ENCODE measurements at regions not wholly inside any gene's neighbourhood (a gene's known extent, or its start where the extent isn't known, plus 50 kb on each side); places are given as distances from the start of the nearest gene placed in this dataset.

GRCh38 chr4:54959651-54960116 lies 165.7 kb downstream of the KDR start:
- H3K9ac ChIP-seq (ENCODE audit: low read length): no peak overlapping the region
- no peaks in the 10 kb centered on the region for H3K27me3 ChIP-seq (ENCODE audit: insufficient read depth, low read length)
- TF ChIP-seq CBX3 (IDR thresholded peaks at IDR 0.05; ENCODE audit: low read depth): no peak
- TF ChIP-seq FOSL1 (IDR thresholded peaks at IDR 0.05; ENCODE audit: low read depth): no peak
- no peak for TF ChIP-seq EZH2 (IDR thresholded peaks at IDR 0.05)
- no peak for TF ChIP-seq ELF1 (IDR thresholded peaks at IDR 0.05; ENCODE audit: borderline replicate concordance, low read depth)
- no peaks in the 10 kb centered on the region for H4K20me1 ChIP-seq (ENCODE audit: insufficient read depth)
- H3K9me3 ChIP-seq (ENCODE audit: control insufficient read depth in 1 of 2, insufficient read depth in 1 of 2, low read depth in 1 of 2, low read length in 2 of 2): no peaks in the 10 kb centered on the region
- no peak overlapping the region for H3K4me3 ChIP-seq (replicated peaks in 1 of 2; ENCODE audit: low read depth in 1 of 2, low read length in 2 of 2)
- ChIA-PET POLR2A (no interaction called here), RAD21 (ENCODE audit: low non-redundant PET in 1 of 2, low total read pairs in 2 of 2, uncharacterized antibody in 2 of 2, unreplicated experiment in 2 of 2) (no interaction called here), CTCF (interaction anchor here (0.6 to 3.0 kb wide), 2 partner anchors 28 to 277 kb away, joined by 3 to 17 read pairs; no protein-coding TSS in a partner anchor)
- H2AFZ ChIP-seq (ENCODE audit: low read depth, low read length, poor library complexity, severe bottlenecking): no peak overlapping the region
- no peaks in the 10 kb centered on the region for H3K36me3 ChIP-seq (ENCODE audit: control insufficient read depth in 1 of 2, insufficient read depth in 2 of 2, low read length in 2 of 2)
- no peaks in the 10 kb centered on the region for H3K79me2 ChIP-seq (ENCODE audit: insufficient read depth, low read length)
- no peak overlapping the region for H3K4me2 ChIP-seq (ENCODE audit: low read length)
- no peak for DNase-seq (ENCODE audit: low read depth, low spot score)
- no peak overlapping the region for H3K27ac ChIP-seq (ENCODE audit: low read depth, low read length)
- H3K4me1 ChIP-seq (ENCODE audit: control insufficient read depth in 1 of 2, insufficient read depth in 2 of 2, low read length in 2 of 2): no peaks in the 10 kb centered on the region
- ATAC-seq: no peak
- no TSS peak for BruUV-seq (replicated peaks)
- no peaks in the 10 kb centered on the region for H3K9me2 ChIP-seq (ENCODE audit: insufficient read depth)
- intact Hi-C loops (cut with micrococcal nuclease): no loop called here

GRCh38 chr4:54959131-54959530 lies 166.3 kb downstream of the KDR start:
- POLR2A ChIA-PET: no interaction called here
- BruUV-seq (replicated peaks): no TSS peak
- Histone ChIP-seq H3K9ac (ENCODE audit: low read length) (no peak overlapping the region), H2AFZ (ENCODE audit: low read depth, low read length, poor library complexity, severe bottlenecking) (no peak overlapping the region), H3K4me3 (replicated peaks in 1 of 2; ENCODE audit: low read depth in 1 of 2, low read length in 2 of 2) (no peak overlapping the region), H3K36me3 (ENCODE audit: control insufficient read depth in 1 of 2, insufficient read depth in 2 of 2, low read length in 2 of 2) (no peaks in the 10 kb centered on the region), H3K9me2 (ENCODE audit: insufficient read depth) (no peaks in the 10 kb centered on the region), H3K27ac (ENCODE audit: low read depth, low read length) (no peak overlapping the region), H4K20me1 (ENCODE audit: insufficient read depth) (no peaks in the 10 kb centered on the region), H3K4me1 (ENCODE audit: control insufficient read depth in 1 of 2, insufficient read depth in 2 of 2, low read length in 2 of 2) (no peaks in the 10 kb centered on the region), H3K27me3 (ENCODE audit: insufficient read depth, low read length) (no peaks in the 10 kb centered on the region), H3K9me3 (ENCODE audit: control insufficient read depth in 1 of 2, insufficient read depth in 1 of 2, low read depth in 1 of 2, low read length in 2 of 2) (no peaks in the 10 kb centered on the region), H3K4me2 (ENCODE audit: low read length) (no peak overlapping the region), H3K79me2 (ENCODE audit: insufficient read depth, low read length) (no peaks in the 10 kb centered on the region)
- intact Hi-C loops (cut with micrococcal nuclease): no loop called here
- DNase-seq (ENCODE audit: low read depth, low spot score) (no peak), ATAC-seq (no peak)
- no peak for TF ChIP-seq CEBPB (IDR thresholded peaks at IDR 0.05; ENCODE audit: low read depth)
- no peak for TF ChIP-seq ELF1 (IDR thresholded peaks at IDR 0.05; ENCODE audit: borderline replicate concordance, low read depth)
- no peak for TF ChIP-seq EGR1 (IDR thresholded peaks at IDR 0.05; ENCODE audit: low read depth)
- RAD21 ChIA-PET (ENCODE audit: low non-redundant PET in 1 of 2, low total read pairs in 2 of 2, uncharacterized antibody in 2 of 2, unreplicated experiment in 2 of 2): no interaction called here
- CTCF ChIA-PET: interaction anchor here (0.6 kb wide), 1 partner anchor 29 kb away, joined by 3 read pairs; no protein-coding TSS in a partner anchor
